ENCODE measurements at regions not wholly inside any gene's neighbourhood (a gene's known extent, or its start where the extent isn't known, plus 50 kb on each side); places are given as distances from the start of the nearest gene placed in this dataset.

- Histone ChIP-seq H2AFZ (ENCODE audit: low read length) (no peak overlapping the region), H3K36me3 (ENCODE audit: low read depth, low read length) (no peaks in the 10 kb centered on the region), H4K20me1 (ENCODE audit: low read length) (no peaks in the 10 kb centered on the region), H3K27ac (ENCODE audit: low read length) (peak overlapping the region; percentile 40; the same call in 1 of the 2 replicates), H3K4me1 (ENCODE audit: insufficient read depth, low read length) (no peaks in the 10 kb centered on the region; the same call in 1 of the 2 replicates), H3K4me3 (ENCODE audit: low read length) (no peak overlapping the region), H3K9ac (ENCODE audit: low read length) (no peak overlapping the region), H3K4me2 (ENCODE audit: low read length) (no peak overlapping the region), H3K79me2 (ENCODE audit: low read length) (no peaks in the 10 kb centered on the region), H3F3A (ENCODE audit: low read length, unreplicated experiment) (no peaks in the 10 kb centered on the region), H3K9me2 (replicated peaks; ENCODE audit: low read length) (no peaks in the 10 kb centered on the region), H3K9me3 (ENCODE audit: low read length) (no peaks in the 10 kb centered on the region), H3K27me3 (ENCODE audit: low read length) (no peaks in the 10 kb centered on the region)
- TF ChIP-seq EZH2phosphoT487 (IDR thresholded peaks at IDR 0.05; ENCODE audit: borderline replicate concordance, low read length): no peak
- no peak for TF ChIP-seq CTCF (conservative IDR thresholded peaks at IDR 0.05; ENCODE audit: low read depth, low read length)
- TF ChIP-seq EZH2 (IDR thresholded peaks at IDR 0.05; ENCODE audit: low read length, unreplicated experiment): no peak
- ChIA-PET CTCF (no interaction called here), POLR2A (ENCODE audit: unreplicated experiment) (no interaction called here)
- no TSS peak for BruUV-seq (replicated peaks)
- intact Hi-C loops (cut with micrococcal nuclease): no loop called here
- DNase-seq (peak; percentile 35), ATAC-seq (no peak)
These were observed 244.3 kb downstream of the OSR1 start for GRCh38 chr2:19114126-19114525.

GRCh38 chr2:19111354-19111753 is 247.1 kb downstream of the OSR1 start:
- H2AFZ ChIP-seq (ENCODE audit: low read length): no peak overlapping the region
- no peaks in the 10 kb centered on the region; the same call in 1 of the 2 replicates for H3K4me1 ChIP-seq (ENCODE audit: insufficient read depth, low read length)
- H3K4me2 ChIP-seq (ENCODE audit: low read length): no peak overlapping the region
- no peak for DNase-seq
- H3K79me2 ChIP-seq (ENCODE audit: low read length): no peaks in the 10 kb centered on the region
- no TSS peak for BruUV-seq (replicated peaks)
- no peak overlapping the region for H3K9ac ChIP-seq (ENCODE audit: low read length)
- no peak for ATAC-seq
- no peak overlapping the region for H3K4me3 ChIP-seq (ENCODE audit: low read length)
- H3K9me2 ChIP-seq (replicated peaks; ENCODE audit: low read length): no peaks in the 10 kb centered on the region
- POLR2A ChIA-PET (ENCODE audit: unreplicated experiment): no interaction called here
- no peaks in the 10 kb centered on the region for H3K27me3 ChIP-seq (ENCODE audit: low read length)
- TF ChIP-seq EZH2 (IDR thresholded peaks at IDR 0.05; ENCODE audit: low read length, unreplicated experiment): no peak
- no peak for TF ChIP-seq EZH2phosphoT487 (IDR thresholded peaks at IDR 0.05; ENCODE audit: borderline replicate concordance, low read length)
- TF ChIP-seq CTCF (conservative IDR thresholded peaks at IDR 0.05; ENCODE audit: low read depth, low read length): no peak
- no peaks in the 10 kb centered on the region for H3F3A ChIP-seq (ENCODE audit: low read length, unreplicated experiment)
- H3K27ac ChIP-seq (ENCODE audit: low read length): no peak overlapping the region
- no peaks in the 10 kb centered on the region for H4K20me1 ChIP-seq (ENCODE audit: low read length)
- CTCF ChIA-PET: no interaction called here
- H3K9me3 ChIP-seq (ENCODE audit: low read length): no peaks in the 10 kb centered on the region
- intact Hi-C loops (cut with micrococcal nuclease): no loop called here
- no peaks in the 10 kb centered on the region for H3K36me3 ChIP-seq (ENCODE audit: low read depth, low read length)

- CTCF ChIA-PET: no interaction called here
- Histone ChIP-seq H4K20me1 (ENCODE audit: low read length) (no peaks in the 10 kb centered on the region), H3K27ac (ENCODE audit: low read length) (no peak overlapping the region), H2AFZ (ENCODE audit: low read length) (no peak overlapping the region), H3K9ac (ENCODE audit: low read length) (no peak overlapping the region), H3K27me3 (ENCODE audit: low read length) (no peaks in the 10 kb centered on the region), H3K79me2 (ENCODE audit: low read length) (no peaks in the 10 kb centered on the region), H3K9me3 (ENCODE audit: low read length) (no peaks in the 10 kb centered on the region), H3K9me2 (replicated peaks; ENCODE audit: low read length) (no peaks in the 10 kb centered on the region), H3K36me3 (ENCODE audit: low read depth, low read length) (no peaks in the 10 kb centered on the region), H3F3A (ENCODE audit: low read length, unreplicated experiment) (no peaks in the 10 kb centered on the region), H3K4me1 (ENCODE audit: insufficient read depth, low read length) (peaks cover 8% of the 10 kb centered on the region), H3K4me2 (ENCODE audit: low read length) (no peak overlapping the region), H3K4me3 (ENCODE audit: low read length) (no peak overlapping the region)
- BruUV-seq (replicated peaks): no TSS peak
- intact Hi-C loops (cut with micrococcal nuclease): no loop called here
- POLR2A ChIA-PET (ENCODE audit: unreplicated experiment): interaction anchor here (0.6 kb wide), 1 partner anchor 11 kb away, joined by 4 read pairs; no protein-coding TSS in a partner anchor
- TF ChIP-seq EZH2phosphoT487 (IDR thresholded peaks at IDR 0.05; ENCODE audit: borderline replicate concordance, low read length) (no peak), EZH2 (IDR thresholded peaks at IDR 0.05; ENCODE audit: low read length, unreplicated experiment) (no peak), CTCF (conservative IDR thresholded peaks at IDR 0.05; ENCODE audit: low read depth, low read length) (no peak)
- DNase-seq: no peak
- no peak for ATAC-seq
These were observed 248.9 kb downstream of the OSR1 start for GRCh38 chr2:19109518-19109917.
